Right ventricle myocardium inferior (tissue), 1 donor: ENCODE measurements at regions not wholly inside any gene's neighbourhood (a gene's known extent, or its start where the extent isn't known, plus 50 kb on each side); places are given as distances from the start of the nearest gene placed in this dataset.
A peak's percentile ranks its signal among the peaks of the same experiment; 100 is the strongest.

Source experiments
- ATAC-seq: fragments of 200-7000 bp; cut with Tn5 transposase; one replicate; pipeline ENCODE4 v1.9.1; 2020; ENCODE audit warnings: mild to moderate bottlenecking, moderate library complexity
- DNase-seq: peaks from one replicate; pipeline ENCODE4 v3.0.0; 2021; ENCODE audit errors: missing footprints
- intact Hi-C: fragments of 100-400 bp; cut with DNase I; formaldehyde crosslinking; loops from one replicate; pipeline ENCODE4 v1.11.0; 2022
- donor health status: DM: no; HTN: yes; CAD: no; lungs with severe emphysema.

DNA sequence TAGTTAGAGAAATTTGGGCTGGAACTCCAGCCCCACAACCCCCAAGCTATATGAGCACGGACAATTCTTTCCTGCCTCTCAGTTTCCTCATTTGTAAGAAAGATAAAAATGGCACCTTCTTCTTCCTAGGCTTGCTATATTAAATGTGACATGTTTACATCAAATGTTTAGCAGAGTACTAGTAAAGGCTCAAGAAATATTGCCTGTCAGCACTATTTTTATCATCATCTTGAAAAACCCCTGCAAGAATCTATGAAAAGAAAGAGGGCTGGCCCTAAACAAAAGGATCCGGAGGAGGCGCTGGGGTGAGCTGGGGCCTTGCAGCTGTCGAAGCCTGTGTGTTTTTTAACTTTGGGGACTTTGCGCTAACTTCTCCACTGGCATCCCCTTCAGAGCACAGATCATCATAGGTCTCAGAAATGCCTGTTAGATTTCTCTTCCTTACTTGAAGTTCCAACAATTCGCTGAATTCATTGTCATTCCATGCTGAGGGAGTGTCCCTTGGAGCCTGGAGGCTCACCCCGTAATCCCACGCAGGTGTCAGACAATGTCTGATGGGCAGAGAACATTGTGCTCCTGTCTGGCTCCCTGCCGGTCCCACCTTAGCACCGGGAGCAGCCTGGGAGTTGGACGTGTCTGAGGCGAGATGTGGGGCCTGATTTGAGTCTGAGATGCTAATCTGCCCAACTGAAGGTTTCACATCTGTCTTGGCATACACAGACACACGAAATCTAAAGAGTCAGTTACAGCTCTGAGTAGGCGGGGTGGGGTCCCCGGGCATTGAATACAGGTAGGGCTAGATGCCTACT is 206.8 kb downstream of the NUAK1 start:
- intact Hi-C loops, result no loop called here
- no peak for DNase-seq
- ATAC-seq, result no peak

DNA sequence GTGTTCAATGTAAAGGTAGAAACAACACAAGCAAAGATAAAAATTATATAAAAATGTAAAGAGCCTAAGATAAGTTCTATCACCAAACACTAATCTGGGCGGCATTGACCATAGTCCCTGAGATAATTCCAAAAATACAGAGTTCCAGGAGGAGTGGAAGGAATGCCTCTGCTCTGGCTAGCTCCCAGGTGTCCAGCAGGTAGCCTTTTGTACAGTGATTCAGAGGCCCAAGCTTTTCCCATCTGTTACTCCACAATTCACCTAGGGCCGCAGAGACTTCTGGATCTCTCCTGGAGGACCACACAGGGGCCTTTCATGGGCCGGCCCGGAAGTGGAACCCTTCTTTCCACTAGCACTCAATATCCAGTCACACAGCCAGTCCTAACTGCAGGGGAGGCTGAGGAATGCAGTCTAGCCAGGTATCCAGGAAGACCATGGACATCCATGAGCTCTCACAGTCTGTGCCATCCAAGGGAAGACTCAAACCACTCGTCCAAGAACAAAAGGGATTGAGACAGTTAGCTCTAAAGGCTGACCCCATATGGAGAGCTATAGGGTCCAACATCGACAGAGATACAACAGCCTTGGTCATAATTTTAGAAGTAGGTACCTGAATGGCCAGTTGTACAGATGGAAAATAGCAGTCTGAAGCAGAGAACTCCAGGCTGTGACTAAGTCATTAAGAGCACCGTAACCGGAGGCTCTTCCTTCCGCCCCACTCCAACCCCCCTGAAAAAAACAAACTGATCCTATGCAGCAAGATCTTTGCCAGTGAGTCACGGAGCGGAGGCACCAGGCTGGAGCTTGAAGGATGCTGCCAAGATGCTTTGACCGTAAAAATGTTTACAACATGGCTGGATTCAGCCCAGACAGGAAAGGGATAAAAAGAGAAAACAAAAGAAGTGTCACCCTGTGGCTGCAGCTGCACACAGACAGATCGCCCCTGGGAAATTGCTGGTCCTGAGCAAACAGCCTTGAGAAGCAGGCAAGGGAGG is 204.8 kb downstream of the NUAK1 start:
- ATAC-seq (no peak), DNase-seq (no peak)
- intact Hi-C loops, result no loop called here

DNA sequence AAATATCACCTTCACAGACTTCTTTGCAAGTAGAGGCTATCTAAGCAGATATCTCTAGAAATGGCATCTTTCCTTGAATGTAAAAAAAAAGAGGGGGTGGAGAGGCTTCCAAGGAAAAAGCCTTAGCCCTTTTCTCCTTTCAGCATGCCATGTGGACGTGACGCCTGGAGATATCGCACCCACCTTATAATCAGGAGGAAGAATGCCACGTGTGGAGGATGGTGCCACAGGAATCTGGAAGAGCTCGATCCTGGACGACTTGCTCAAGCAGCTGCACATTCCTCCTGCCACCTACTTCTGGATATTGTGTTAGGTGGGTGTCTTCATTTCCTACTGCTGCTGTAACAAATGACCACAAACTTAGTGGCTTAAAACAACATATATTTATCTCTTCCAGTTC is 203.6 kb downstream of the NUAK1 start:
- ATAC-seq, result no peak
- no peak for DNase-seq
- intact Hi-C loops, result no loop called here

DNA sequence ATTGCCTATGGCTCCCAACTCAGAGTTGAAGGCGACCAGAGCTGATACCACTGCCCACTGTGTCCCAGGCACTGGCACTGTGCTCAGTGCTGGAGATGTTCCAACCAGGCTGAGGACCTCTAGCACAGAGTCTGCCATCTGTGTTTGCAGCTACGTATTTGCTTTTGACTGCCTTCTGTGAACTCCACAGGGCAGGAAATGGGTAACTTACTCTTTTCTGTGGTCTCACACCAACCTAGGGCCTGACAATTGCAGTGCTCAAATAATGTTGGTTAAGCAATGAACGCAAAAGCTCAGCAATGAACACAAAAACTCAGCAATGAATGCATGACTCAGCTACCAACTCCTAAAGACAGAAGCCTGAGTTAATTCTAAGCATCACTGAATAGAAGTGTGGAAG is 202.8 kb downstream of the NUAK1 start:
- no peak for ATAC-seq
- no peak for DNase-seq
- intact Hi-C loops, result no loop called here

DNA sequence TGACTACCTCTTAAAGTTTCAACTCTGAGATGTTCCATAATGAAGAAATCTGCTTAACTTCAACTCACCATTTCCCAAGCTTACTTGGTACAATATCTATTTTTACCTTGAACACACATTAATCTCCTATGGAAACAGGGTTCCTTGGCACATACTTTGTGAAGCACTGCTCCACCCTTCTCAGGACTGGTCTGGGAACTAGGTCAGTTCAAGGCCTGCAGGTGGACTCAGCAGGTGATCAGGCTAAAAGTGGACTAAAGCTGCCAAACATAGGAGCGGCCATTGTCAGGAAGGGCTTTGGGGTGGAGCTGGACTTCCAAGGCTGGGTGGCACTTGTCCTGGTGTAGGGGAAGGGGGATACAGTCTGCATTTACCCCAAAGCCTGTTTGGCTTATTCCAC is 202.3 kb downstream of the NUAK1 start:
- intact Hi-C loops, result no loop called here
- ATAC-seq, result no peak
- DNase-seq, result no peak

DNA sequence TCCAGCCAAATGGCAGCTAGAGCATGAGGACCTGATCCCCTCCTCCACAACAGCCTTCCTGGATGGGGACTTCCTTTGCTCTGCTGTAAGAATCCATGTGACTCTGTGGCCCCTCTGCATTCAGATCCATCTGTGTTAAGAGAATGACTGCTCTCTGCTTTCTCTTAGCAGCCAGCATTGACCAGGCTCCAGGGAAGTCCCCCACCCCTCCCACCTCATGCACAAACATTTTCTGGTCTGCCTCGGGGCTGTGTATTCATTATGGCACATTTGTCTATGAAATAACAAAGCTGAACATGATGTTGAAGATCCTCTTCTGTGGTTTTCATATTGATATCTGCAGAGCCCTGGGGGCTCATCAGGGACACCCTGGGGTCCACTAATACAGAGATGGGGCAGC is 201.7 kb downstream of the NUAK1 start:
- ATAC-seq (no peak), DNase-seq (no peak)
- intact Hi-C loops, result no loop called here

DNA sequence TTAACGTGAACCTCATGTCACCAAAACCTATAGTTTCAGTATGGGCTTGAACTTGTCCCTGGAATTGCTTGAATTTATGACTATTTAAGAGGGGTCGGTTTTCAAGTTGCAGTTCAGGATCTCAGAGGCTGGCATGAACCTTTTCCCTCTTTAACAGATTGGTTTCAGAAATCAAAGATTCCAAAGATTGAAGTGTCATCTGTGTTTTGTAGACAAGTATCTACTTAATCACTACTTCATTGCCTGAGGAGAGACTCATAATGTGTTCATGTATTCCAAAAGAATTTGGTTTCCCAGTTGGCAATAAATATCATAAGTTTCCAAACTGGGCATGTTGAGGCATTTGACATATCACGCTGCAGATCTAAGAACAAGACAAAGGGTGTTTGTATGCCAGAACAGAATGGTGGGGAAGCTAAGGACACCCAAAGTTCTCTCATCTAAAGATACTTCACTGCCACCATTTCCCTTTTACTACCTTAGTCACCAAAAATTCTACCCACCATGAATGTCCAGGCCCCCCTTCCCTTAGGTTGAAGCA is 199.5 kb downstream of the NUAK1 start:
- no peak for ATAC-seq
- intact Hi-C loops, result no loop called here

DNA sequence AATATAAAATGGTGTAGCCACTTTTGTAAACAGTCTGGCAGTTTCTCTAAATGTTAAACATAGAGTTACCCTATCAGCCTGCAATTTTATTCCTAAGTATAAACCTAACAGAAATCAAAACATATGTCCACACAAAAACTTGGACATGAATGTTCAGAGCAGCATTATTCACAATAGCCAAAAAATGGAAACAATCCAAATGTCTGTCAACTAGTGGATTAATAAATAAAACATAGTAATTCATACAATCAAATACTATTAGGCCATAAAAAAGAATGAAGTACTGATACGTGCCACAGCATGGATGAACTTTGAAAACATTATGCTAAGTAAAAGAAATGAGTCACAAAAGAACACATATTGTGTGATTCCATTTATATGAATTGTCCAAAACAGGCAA is 196.5 kb downstream of the NUAK1 start:
- ATAC-seq (no peak), DNase-seq (no peak)
- intact Hi-C loops, result no loop called here

More for the DNA sequence above, 199.5 kb downstream of the NUAK1 start:
- no peak for DNase-seq

DNA sequence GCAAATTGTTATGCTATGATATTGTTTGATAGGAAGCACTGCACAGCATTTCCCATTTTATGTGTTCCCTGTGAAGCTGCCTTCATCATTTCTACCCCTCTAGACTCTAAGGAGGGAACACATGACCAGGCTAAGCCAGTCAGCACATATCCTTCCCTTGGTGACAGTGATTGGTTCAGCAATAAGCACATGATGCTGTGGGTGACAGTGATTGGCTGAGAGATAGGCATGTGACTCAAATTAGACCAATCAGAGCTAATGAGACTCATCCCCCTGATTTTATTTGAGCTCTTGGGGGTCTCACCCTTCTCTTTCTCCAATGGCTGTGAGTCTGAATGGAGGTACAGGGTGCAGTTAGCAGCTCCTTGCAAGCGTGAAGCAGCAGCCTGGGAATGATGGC is 195.2 kb downstream of the NUAK1 start:
- ATAC-seq (no peak), DNase-seq (no peak)
- intact Hi-C loops, result no loop called here

DNA sequence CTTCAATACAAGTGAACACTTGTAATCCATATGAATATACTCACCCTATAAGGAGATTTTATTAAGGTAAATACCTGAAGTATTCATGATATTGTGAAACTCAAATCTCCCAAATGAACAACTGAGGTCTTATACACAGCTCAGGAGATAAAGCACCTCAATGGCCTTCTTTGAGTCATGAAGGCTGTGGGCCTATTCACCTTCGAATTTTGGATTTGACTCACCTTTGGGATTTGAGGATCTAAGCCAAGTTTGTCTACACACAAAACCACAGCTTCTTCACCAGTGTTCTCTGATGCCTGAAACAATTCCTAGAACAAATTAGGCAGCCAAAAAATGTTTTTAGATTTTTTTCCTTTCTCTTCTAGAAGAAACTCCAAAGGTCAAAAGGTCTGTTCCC is 194.1 kb downstream of the NUAK1 start:
- ATAC-seq (no peak), DNase-seq (no peak)
- intact Hi-C loops, result no loop called here

DNA sequence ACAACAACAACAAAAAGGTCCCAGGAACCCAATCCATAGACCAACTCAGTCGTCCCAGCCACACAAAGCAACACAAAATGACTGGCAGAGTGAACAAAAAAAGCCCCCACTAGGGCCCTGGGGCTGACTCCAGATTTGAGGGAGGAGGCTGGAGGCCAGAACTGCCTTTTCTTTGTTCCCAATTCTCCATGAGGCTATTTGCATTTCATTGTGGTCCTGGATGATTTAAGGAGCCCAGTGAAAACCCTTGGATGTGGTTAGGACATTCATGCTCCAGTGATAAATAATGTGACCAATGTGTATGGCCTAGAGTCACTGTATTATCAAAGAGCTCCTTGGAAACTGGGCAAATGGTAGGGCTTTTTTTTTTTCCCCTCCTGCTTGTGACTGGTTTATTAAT is 192.9 kb downstream of the NUAK1 start:
- no peak for DNase-seq
- no peak for ATAC-seq
- intact Hi-C loops, result loop anchor here (2.0 kb wide), 1 partner anchor 23 kb away; no protein-coding TSS in a partner anchor

DNA sequence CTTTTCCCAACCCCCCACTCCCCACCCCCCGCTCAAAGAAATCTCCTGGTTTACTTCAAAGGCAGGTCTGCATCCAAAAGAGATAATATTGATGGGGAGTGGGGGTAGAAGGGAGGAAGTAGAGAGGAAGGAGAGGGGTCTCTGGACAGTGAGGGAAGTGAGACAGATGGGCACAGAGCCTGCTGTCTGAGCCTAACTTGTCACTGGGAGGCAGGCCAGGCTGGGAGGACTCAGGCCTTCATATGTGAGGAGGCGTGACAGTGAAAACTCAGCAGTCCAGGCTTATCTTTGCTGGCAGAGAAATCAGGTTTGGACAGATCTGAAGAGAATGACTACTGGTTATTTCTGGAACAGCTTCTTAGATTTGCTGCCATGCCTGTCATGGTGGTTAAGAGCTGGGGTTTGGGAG is 192.3 kb downstream of the NUAK1 start:
- DNase-seq (peak; percentile 73), ATAC-seq (peak; percentile 91)
- intact Hi-C loops, result loop anchor here (2.0 kb wide), 1 partner anchor 24 kb away; no protein-coding TSS in a partner anchor

DNA sequence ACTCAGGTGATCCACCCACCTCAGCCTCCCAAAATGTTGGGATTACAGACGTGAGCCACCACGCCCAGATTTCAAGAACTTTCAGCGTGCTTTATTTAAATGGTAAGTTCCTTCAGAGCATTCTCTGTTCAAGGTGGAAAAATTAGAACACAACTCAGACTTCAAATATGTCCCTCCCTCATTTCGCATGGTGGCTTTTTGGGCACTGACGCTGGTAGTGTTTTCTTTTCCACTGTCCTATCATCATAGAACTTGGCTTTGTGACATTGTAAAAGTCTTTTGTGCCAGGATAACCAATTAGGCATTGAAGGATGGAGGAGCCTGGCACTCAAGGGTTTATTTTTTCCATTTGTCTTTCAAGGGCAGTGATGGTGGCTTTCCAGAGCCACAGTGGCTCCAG is 190.8 kb downstream of the NUAK1 start:
- intact Hi-C loops, result loop anchor here (2.0 kb wide), 1 partner anchor 25 kb away; no protein-coding TSS in a partner anchor
- DNase-seq, result no peak
- ATAC-seq, result no peak

DNA sequence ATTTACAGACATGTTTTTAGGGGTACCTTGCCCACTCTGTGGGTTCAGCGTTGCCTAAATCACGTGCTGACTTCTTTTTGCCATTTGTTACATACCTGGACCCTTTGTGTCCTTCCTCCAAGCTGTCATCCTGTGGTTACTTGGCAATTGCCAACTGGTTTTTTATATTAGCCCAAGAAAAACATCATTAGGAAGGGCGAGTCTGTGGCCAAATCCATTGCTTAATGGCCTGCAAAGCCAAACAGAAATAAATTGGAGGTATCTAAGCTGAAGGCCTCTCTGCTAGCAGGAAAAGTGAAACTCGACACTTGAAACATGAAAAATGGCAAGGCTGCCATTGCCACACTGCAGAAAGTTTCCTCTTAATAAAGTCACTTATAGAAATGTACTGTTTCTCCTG is 190.4 kb downstream of the NUAK1 start:
- DNase-seq, result no peak
- no peak for ATAC-seq
- intact Hi-C loops, result no loop called here

DNA sequence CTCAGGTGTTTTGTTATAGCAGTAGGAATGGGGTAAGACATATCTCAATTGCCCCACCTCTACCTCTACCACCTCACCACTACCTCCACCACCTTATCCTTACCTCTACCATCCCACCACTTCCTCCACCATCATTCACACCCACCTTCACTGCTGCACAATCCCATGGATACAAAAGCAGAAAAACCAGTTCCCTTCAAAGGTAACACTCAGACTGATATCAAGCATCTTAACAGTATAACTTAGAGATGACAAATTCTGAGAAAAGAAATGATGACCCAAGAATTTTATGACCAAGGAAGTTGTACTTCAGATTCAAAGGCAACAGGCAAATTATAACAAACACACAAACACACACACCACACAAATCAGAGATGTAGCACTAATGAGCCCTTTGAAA is 189.4 kb downstream of the NUAK1 start:
- intact Hi-C loops, result no loop called here
- no peak for ATAC-seq

DNA sequence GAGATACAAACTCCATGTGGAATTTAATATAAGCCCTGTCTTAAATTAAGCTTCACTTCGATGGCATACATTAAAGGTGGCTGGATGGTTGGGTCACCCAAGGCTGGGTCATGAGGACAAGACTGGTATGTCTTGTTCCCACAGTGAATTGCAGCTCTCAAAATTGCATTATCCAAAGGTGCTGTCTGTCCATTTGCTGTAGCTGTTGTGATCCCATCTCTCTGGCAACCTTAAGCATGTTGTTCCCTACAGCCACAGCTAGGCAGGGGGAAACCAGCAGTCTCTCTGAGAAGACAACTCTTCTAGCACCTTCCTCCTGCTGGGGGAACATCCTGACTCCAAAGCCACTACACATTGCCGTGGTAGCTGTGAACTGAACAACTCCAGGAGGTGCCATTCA is 187.0 kb downstream of the NUAK1 start:
- DNase-seq, result no peak
- intact Hi-C loops, result no loop called here
- peak; percentile 27 for ATAC-seq

More for the DNA sequence above, 189.4 kb downstream of the NUAK1 start:
- no peak for DNase-seq

DNA sequence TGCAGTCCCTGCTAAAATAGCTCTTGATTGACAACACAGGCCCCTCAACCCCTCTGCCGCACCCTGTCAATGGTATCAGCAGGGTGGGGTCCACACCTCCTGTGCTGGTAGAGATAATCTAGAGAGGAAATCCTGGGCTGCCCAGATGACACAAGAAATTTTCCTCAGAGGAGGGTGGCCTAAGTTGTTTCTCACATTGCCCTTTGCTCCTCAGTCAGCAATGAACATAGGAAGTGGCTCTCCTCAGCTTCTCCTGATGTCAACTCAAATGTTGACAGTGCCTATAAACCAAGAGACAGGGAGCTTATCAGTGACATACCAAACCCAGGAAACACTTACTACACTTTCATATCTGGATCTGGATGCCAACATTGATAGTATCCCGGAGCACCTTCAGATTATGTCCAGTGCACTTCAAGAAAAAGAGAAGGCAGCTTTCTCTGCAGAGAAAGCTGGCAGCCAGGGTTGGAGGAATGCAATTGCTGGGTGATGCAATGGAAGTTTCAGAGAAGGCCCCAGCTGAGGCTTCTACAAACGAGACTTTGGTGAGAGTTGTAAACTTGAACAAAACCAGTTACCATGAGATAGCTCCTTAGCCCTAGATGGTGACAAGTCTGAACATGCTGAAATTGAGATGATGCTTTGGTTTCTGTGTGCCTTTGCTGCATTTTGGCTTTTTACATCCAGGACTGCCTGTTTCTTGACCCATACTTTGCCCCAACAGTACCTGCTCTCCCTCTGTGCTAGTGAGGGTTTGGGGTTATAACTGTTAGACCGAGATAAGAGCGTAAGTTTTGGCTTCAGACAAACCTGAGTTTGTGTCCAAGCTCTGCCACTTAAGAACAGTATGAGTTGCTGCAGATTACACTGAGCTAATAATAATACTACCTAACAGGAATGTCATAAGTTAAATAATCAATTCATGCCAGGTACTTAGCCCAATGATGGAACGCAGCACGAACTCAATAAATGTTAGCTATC is 183.5 kb downstream of the NUAK1 start:
- no peak for DNase-seq
- peak; percentile 60 for ATAC-seq
- intact Hi-C loops, result no loop called here

DNA sequence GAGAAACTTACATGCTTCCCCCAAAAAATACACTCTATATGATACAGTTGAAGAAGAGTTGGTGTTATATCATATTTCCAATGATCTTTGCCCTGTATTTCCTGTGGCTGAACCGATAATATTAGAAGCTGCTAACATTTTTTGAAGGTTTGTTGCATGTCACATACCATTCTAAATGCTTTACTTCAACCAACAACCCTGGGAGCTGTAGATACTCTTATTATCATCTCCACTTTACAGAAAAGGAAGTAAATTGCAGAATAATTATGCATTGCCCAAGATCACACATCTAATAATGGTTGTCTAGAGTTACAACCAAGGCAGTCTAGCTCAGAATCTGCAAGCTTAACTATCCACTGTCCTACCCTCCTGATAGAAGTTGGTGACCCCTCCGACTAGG is 182.8 kb downstream of the NUAK1 start:
- ATAC-seq (no peak), DNase-seq (no peak)

More for the DNA sequence above, 182.8 kb downstream of the NUAK1 start:
- intact Hi-C loops, result no loop called here
